ENCODE measurements at regions not wholly inside any gene's neighbourhood (a gene's known extent, or its start where the extent isn't known, plus 50 kb on each side); places are given as distances from the start of the nearest gene placed in this dataset.

DNA sequence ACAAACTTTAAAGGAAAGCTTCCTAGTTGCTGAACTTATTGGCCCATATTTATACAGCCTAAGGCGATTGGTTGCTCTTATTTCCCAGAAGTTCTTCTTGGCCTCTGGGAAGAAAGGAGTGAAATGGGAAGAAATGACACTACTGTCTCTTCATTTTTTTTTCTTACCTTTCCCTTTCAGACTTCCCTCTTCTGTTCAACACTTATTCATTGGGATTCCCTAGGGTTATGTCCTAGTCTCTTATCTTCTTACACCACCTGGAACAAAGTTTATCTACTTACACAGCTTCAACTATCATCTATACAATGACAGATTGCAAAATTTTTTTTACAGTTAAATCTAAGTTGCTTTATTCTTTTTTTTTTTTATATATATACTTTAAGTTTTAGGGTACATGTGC is 68.0 kb downstream of the SNX12 start:
- no peak for DNase-seq

DNA sequence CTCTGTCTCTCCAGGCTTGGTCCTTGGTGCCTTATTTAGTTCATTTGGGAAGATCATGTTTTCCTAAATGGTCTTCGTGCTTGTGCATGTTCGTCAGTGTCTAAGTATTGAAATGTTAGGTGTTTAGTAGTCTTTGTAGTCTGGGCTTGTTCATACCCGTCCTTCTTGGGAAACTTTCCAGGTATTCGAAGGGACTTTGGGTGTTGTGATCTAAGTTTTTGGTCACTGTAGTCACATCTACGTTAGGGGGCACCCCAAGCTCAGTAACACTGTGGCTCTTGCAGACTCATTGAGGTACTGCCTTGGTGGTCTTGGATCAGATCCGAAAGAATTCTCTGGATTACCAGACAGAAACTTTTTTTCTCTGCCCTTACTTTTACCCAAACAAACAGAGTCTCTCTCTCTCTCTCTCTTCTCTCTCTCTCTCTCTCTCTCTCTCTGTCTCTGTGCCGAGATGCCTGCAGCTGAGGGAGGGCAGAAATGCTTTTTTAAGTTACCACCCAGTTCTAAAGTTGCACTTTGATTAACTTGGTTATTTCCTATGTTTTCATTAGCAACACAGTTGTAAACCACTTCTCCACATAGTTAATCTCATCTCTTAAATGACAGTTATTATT is 67.6 kb upstream of the SLC7A3 start:
- peak; percentile 38 for DNase-seq

DNA sequence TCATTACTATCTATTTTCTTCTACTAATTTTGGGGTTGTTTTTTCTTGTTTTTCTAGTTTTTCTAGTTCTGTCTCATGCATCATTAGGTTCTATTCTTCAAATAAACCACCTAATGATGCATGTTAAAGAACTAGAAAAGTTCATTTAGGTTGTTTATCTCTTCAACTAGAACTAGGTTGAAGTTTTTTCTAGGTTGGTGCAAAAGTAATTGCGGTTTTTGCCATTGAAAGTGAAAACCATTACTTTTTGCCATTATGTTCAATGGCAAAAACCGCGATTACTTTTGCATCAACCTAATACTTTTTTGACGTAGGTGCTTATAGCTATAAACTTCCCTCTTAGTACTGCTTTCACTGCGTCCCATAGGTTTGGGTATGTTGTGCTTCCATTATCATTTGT is 64.4 kb upstream of the SLC7A3 start:
- no peak for DNase-seq

DNA sequence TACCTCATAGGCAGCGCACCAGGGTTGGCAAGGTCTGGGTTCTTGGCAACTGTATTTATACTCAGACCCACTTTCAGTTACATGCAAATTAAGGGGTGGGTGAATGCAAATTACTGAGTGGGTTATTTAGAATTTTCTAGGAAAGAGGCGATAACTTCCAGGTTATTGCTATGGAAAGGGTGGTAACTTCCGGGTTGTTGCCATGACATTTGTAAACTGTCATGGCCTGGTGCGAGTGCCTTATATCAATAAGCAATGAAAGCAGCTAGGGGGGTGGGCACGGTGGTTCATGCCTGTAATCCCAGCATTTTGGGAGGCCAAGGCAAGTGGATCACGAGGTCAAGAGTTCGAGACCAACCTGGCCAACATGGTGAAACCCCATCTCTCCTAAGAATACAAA is 57.5 kb upstream of the SLC7A3 start:
- no peak for DNase-seq

Measured in hindlimb muscle (tissue), 1 donor.